ENCODE measurements at regions not wholly inside any gene's neighbourhood (a gene's known extent, or its start where the extent isn't known, plus 50 kb on each side); places are given as distances from the start of the nearest gene placed in this dataset.

DNA sequence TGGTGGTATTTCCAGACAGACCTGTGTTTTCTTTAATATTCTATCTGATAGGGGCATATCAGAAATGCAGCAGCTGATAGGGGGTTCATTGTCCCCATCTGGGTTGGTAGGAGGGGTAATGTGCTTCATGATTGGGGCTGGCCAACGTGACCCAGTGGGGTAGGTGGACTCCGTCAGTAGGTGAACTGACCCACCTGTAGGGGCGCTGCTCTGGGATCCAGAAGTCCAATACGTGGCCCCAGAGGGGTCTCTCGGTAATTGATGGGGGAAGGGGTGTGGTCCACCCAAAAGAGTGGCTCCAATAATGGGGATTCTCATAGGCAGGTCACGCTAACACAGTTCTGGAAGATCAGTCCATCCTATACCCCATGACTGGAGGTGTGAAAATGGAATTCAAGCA lies 112.0 kb downstream of the PRLHR start:
- no peak overlapping the region for H2AK5ac ChIP-seq (ENCODE audit: insufficient read length, low read length)
- Mint-ChIP-seq H3K36me3 (ENCODE audit: insufficient read depth in 1 of 3, low read depth in 3 of 3) (peaks cover 0 to under 1% (median under 1%) of the 10 kb centered on the region in 3 experiments; a peak in 1 of 7 replicates), H3K4me3 (no peak overlapping the region), H3K4me1 (no peaks in the 10 kb centered on the region), H3K27me3 (ENCODE audit: low read depth) (peaks cover 2% of the 10 kb centered on the region; the same call in 1 of the 2 replicates), H3K9me3 (no peaks in the 10 kb centered on the region), H3K27ac (no peak overlapping the region)
- H2BK20ac ChIP-seq (ENCODE audit: low read depth, low read length, poor library complexity, severe bottlenecking), result no peak overlapping the region
- no peak overlapping the region for H3T11ph ChIP-seq (ENCODE audit: low read length)
- no peak overlapping the region for H3K23ac ChIP-seq (ENCODE audit: insufficient read length, low read depth, low read length)
- H3K23me2 ChIP-seq (ENCODE audit: insufficient read length, low read depth, low read length, poor library complexity, severe bottlenecking), result no peaks in the 10 kb centered on the region
- no peaks in the 10 kb centered on the region for H3K4me1 ChIP-seq (ENCODE audit: insufficient read depth, low read length)
- H2BK5ac ChIP-seq (ENCODE audit: insufficient read length, low read length), result no peak overlapping the region
- no peaks in the 10 kb centered on the region for H3K79me1 ChIP-seq (ENCODE audit: insufficient read depth, low read depth, low read length, poor library complexity, severe bottlenecking)
- H4K8ac ChIP-seq (replicated peaks; ENCODE audit: insufficient read length, low read depth, low read length), result no peak overlapping the region
- H4K20me1 ChIP-seq (ENCODE audit: control insufficient read depth, insufficient read depth, insufficient read length), result no peaks in the 10 kb centered on the region
- H2BK15ac ChIP-seq (ENCODE audit: low read depth, low read length), result no peak overlapping the region
- no peaks in the 10 kb centered on the region for H3K79me2 ChIP-seq (ENCODE audit: insufficient read depth, low read length)
- H3K9ac ChIP-seq (ENCODE audit: extremely low read depth, insufficient read length, low read length), result no peak overlapping the region
- H4K91ac ChIP-seq (ENCODE audit: insufficient read length, low read depth, low read length), result no peak overlapping the region
- no peak overlapping the region for H3K14ac ChIP-seq (ENCODE audit: insufficient read depth, low read length)
- H3K4ac ChIP-seq (ENCODE audit: low read depth, low read length), result no peak overlapping the region
- no peak overlapping the region for H3K56ac ChIP-seq (ENCODE audit: insufficient read length, low read depth, low read length)
- no peak overlapping the region for H2AFZ ChIP-seq (ENCODE audit: low read length)
- no CpG with 5 or more reads among the region's 6 CpGs for WGBS (ENCODE audit: extremely low coverage, insufficient read length, low lambda C conversion rate)
- no peaks in the 10 kb centered on the region for H3K27me3 ChIP-seq (ENCODE audit: insufficient read depth, low read length)
- H2BK12ac ChIP-seq (ENCODE audit: insufficient read length, low read depth, low read length), result no peak overlapping the region
- no peak overlapping the region for H3K27ac ChIP-seq (ENCODE audit: insufficient read length, low read depth, low read length)
- DNase-seq, result no peak
- no peak overlapping the region for H4K5ac ChIP-seq (ENCODE audit: insufficient read length, low read depth, low read length)
- H3K4me2 ChIP-seq (ENCODE audit: insufficient read depth, insufficient read length, low read length), result no peak overlapping the region
- H3K9me3 ChIP-seq (ENCODE audit: control insufficient read depth, low read depth, low read length), result no peaks in the 10 kb centered on the region
- no peak overlapping the region for H2BK120ac ChIP-seq (ENCODE audit: low read depth, low read length, poor library complexity, severe bottlenecking)
- TF ChIP-seq, protein P1, sequence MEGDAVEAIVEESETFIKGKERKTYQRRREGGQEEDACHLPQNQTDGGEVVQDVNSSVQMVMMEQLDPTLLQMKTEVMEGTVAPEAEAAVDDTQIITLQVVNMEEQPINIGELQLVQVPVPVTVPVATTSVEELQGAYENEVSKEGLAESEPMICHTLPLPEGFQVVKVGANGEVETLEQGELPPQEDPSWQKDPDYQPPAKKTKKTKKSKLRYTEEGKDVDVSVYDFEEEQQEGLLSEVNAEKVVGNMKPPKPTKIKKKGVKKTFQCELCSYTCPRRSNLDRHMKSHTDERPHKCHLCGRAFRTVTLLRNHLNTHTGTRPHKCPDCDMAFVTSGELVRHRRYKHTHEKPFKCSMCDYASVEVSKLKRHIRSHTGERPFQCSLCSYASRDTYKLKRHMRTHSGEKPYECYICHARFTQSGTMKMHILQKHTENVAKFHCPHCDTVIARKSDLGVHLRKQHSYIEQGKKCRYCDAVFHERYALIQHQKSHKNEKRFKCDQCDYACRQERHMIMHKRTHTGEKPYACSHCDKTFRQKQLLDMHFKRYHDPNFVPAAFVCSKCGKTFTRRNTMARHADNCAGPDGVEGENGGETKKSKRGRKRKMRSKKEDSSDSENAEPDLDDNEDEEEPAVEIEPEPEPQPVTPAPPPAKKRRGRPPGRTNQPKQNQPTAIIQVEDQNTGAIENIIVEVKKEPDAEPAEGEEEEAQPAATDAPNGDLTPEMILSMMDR (conservative IDR thresholded peaks at IDR 0.05), result peak; percentile 45; the same call in 2 of the 3 replicates
- H3K18ac ChIP-seq (ENCODE audit: insufficient read length, low read depth, low read length), result no peak overlapping the region
